Uterus (tissue), 3 donors: ENCODE measurements at regions not wholly inside any gene's neighbourhood (a gene's known extent, or its start where the extent isn't known, plus 50 kb on each side); places are given as distances from the start of the nearest gene placed in this dataset.

Source experiments
- DNase-seq, 2 donors: peaks; one replicate each; pipeline ENCODE4 v3.0.0-alpha.2; 2019 to 2020
- H3K27ac ChIP-seq, 2 donors: fragments of 200-600 bp; sonication (generic); 1 replicate in 1 of 2; 2 replicates in 1 of 2; pipeline ENCODE4 v1.5.1; 2016 to 2018
- H3K27me3 ChIP-seq, 2 donors: fragments of 200-600 bp; sonication (generic); one replicate each; pipeline ENCODE4 v1.5.1; 2018 to 2019; ENCODE audit warnings: control low read depth in 1 of 2
- H3K36me3 ChIP-seq, 2 donors: fragments of 200-600 bp; sonication (generic); one replicate each; pipeline ENCODE4 v1.5.1; 2019; ENCODE audit warnings: control low read depth in 1 of 2
- H3K4me1 ChIP-seq, 2 donors: fragments of 200-600 bp; sonication (generic); one replicate each; pipeline ENCODE4 v1.5.1; 2018 to 2019; ENCODE audit warnings: control low read depth in 1 of 2
- H3K4me3 ChIP-seq, 2 donors: fragments of 200-600 bp; sonication (generic); 1 replicate in 1 of 2; 2 replicates in 1 of 2; pipeline ENCODE4 v1.5.1; 2018 to 2019; ENCODE audit warnings: mild to moderate bottlenecking in 1 of 2
- H3K9me3 ChIP-seq, 2 donors: fragments of 200-600 bp; sonication (generic); one replicate each; pipeline ENCODE4 v1.5.1; 2019; ENCODE audit warnings: control low read depth in 1 of 2
- POLR2A ChIP-seq, 2 donors: fragments of 450-650 bp; IDR thresholded peaks; one replicate each; pipeline ENCODE4 v1.6.1; 2016; ENCODE audit warnings: antibody characterized with exemption in 2 of 2, mild to moderate bottlenecking in 1 of 2, moderate library complexity in 1 of 2
- intact Hi-C: fragments of 100-400 bp; cut with DNase I; formaldehyde crosslinking; loops from one replicate; pipeline ENCODE4 v1.15.1; 2023; ENCODE audit warnings: low total_unique reads
- TF ChIP-seq, protein P1 (sequence below), 4 experiments: fragments of 200-600 bp in 2 of 4; fragments of 450-650 bp in 2 of 4; sonication (generic) in 2 of 4; IDR thresholded peaks; one replicate each; pipeline ENCODE4 v1.5.1; 2016 to 2019; ENCODE audit warnings: antibody characterized with exemption in 4 of 4, mild to moderate bottlenecking in 2 of 4, moderate library complexity in 1 of 4
- donor health status: DM: yes; HTN: yes; CAD: no.

DNA sequence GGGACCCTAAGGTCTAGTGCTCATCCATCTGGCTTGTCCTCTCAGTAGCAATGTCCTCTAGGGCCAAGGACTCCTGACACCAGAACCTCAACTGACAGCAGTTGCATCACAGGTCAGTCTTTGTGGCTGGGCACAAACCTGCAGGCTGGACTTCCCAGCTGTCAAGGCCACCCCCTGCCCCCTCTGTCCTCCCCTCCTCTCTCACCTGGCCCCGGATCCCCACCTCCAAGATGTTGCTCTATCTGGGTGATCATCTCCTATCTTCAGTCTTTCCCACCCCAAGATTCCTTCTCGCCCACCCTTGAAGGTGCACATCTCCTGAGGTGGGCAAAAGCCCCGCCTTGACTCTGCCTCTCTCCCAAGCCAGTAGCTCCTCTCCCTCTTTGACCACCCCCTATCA lies 131.8 kb upstream of the SRSF6 start:
- no peak for TF ChIP-seq POLR2A (IDR thresholded peaks at IDR 0.05)
- TF ChIP-seq, protein P1, sequence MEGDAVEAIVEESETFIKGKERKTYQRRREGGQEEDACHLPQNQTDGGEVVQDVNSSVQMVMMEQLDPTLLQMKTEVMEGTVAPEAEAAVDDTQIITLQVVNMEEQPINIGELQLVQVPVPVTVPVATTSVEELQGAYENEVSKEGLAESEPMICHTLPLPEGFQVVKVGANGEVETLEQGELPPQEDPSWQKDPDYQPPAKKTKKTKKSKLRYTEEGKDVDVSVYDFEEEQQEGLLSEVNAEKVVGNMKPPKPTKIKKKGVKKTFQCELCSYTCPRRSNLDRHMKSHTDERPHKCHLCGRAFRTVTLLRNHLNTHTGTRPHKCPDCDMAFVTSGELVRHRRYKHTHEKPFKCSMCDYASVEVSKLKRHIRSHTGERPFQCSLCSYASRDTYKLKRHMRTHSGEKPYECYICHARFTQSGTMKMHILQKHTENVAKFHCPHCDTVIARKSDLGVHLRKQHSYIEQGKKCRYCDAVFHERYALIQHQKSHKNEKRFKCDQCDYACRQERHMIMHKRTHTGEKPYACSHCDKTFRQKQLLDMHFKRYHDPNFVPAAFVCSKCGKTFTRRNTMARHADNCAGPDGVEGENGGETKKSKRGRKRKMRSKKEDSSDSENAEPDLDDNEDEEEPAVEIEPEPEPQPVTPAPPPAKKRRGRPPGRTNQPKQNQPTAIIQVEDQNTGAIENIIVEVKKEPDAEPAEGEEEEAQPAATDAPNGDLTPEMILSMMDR (IDR thresholded peaks at IDR 0.05): no peak
- Histone ChIP-seq H3K36me3 (no peaks in the 10 kb centered on the region), H3K4me3 (no peak overlapping the region), H3K9me3 (no peaks in the 10 kb centered on the region), H3K27me3 (no peaks in the 10 kb centered on the region), H3K27ac (no peak overlapping the region), H3K4me1 (no peaks in the 10 kb centered on the region)
- no peak for DNase-seq
- intact Hi-C loops: no loop called here

DNA sequence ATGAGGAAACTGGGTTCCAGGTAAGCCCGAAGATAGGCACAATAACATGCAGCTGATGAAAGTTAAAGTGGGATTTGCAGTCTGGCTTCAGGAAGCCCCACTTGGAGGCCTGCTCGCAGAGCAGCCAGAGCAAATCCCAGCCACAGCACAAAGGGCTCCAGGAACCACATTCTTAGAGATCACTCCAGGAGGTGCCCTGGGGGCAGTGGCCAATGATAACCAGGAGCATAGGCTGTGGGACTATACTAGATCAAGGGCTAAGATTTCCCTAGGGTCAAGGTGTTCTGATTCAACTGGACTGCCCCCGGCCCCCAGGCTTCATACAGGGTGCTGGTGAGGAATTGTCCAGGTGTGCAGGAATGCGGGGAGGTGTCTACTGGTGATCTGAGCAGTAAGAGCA lies 133.9 kb upstream of the PTPRT start:
- intact Hi-C loops: no loop called here
- Histone ChIP-seq H3K4me3 (no peak overlapping the region), H3K9me3 (no peaks in the 10 kb centered on the region), H3K36me3 (no peaks in the 10 kb centered on the region), H3K27ac (no peak overlapping the region), H3K27me3 (no peaks in the 10 kb centered on the region), H3K4me1 (no peaks in the 10 kb centered on the region)
- TF ChIP-seq, protein P1 (IDR thresholded peaks at IDR 0.05): no peak
- TF ChIP-seq POLR2A (IDR thresholded peaks at IDR 0.05): no peak
- no peak for DNase-seq

DNA sequence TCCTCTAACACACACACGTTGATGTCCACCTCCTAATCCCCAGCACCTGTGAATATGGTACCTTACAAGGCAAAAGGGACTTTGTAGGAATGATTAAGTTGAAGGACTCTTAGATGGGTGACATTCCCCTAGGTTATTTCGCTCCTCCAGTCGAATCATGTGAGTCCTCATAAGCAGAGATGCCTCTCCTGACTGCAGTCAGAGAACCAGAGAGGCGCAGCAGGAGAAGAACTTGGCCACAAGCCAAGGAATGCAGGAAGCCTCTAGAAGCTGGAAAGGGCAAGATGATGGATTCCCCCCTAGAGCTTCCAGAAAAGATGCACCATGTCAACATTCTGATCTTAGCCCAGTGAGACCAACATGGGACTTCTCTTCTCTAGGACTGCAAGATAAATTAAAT lies 133.1 kb upstream of the PTPRT start:
- DNase-seq: no peak
- no peak for TF ChIP-seq POLR2A (IDR thresholded peaks at IDR 0.05)
- TF ChIP-seq, protein P1 (IDR thresholded peaks at IDR 0.05): no peak
- H3K27ac ChIP-seq: no peak overlapping the region
- H3K36me3 ChIP-seq: no peaks in the 10 kb centered on the region
- H3K4me1 ChIP-seq: no peaks in the 10 kb centered on the region
- no peaks in the 10 kb centered on the region for H3K27me3 ChIP-seq
- no peaks in the 10 kb centered on the region for H3K9me3 ChIP-seq
- H3K4me3 ChIP-seq: no peak overlapping the region
- intact Hi-C loops: no loop called here

DNA sequence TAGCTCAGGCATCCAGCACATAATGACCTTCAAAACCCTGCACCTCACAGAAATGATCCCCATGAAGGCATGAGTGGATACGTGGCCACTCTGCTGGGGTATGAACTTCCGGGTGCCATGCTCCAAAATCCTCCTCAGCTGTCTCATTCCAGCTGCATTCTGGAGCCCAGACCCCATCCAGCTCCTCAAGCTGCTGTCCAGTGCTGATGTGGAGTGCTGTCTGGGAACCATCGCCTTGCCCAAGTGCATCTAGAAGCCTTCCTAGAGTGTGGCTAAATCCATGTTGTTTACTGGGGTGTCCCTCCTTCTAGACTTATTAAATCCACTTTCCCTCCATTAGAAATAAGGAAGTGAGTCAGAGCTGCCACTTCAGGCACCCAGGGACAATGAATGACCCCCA lies 130.8 kb upstream of the PTPRT start:
- TF ChIP-seq, protein P1 (IDR thresholded peaks at IDR 0.05): no peak
- TF ChIP-seq POLR2A (IDR thresholded peaks at IDR 0.05): no peak
- Histone ChIP-seq H3K27ac (no peak overlapping the region), H3K27me3 (no peaks in the 10 kb centered on the region), H3K4me3 (no peak overlapping the region), H3K4me1 (no peaks in the 10 kb centered on the region), H3K9me3 (no peaks in the 10 kb centered on the region), H3K36me3 (no peaks in the 10 kb centered on the region)
- intact Hi-C loops: no loop called here
- DNase-seq: no peak

DNA sequence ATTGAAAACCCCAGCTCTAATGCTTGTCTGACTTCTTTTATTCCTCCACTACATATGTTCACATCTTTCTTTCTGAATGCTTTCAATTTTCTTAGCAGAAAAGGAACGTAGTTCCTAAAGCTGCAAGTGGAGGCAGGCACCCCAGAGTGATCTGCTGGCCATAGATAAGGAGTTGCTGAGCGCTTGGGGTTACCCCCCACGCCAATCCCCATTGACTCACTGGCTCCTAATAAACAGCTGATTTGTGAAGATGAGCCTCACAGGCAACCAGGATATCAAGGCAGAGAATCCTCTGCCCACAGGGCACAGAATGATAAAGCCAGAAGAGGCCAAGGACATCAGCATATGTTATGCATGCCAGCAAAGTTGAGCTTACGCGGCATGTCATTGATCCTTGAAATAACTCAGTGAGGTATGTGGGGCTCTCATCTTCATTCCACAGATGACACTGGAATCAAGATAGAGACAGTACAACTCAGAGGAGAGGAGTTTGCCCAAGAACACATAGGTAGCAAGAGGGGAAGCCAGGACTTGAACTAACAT lies 129.1 kb upstream of the PTPRT start:
- H3K4me1 ChIP-seq: no peaks in the 10 kb centered on the region
- no peak overlapping the region for H3K4me3 ChIP-seq
- DNase-seq: no peak
- H3K27me3 ChIP-seq: no peaks in the 10 kb centered on the region
- H3K36me3 ChIP-seq: no peaks in the 10 kb centered on the region
- TF ChIP-seq POLR2A (IDR thresholded peaks at IDR 0.05): no peak
- TF ChIP-seq, protein P1 (IDR thresholded peaks at IDR 0.05): no peak
- H3K9me3 ChIP-seq: no peaks in the 10 kb centered on the region
- H3K27ac ChIP-seq: no peak overlapping the region
- intact Hi-C loops: no loop called here
